HG03457 (cell line): ENCODE measurements at regions not wholly inside any gene's neighbourhood (a gene's known extent, or its start where the extent isn't known, plus 50 kb on each side); places are given as distances from the start of the nearest gene placed in this dataset.
"Not testable (repeated sequence)": the region's sequence is repeated elsewhere in the genome, so short reads cannot be mapped to it uniquely, and the experiment has no call there.

ENCODE experiments used
- ATAC-seq: cut with Tn5 transposase; IDR thresholded peaks from one replicate; pipeline ENCODE4 v1.9.1; 2021; ENCODE audit warnings: moderate number of reproducible peaks; ENCODE audit not compliant: unreplicated experiment

GRCh38 chr5:166127766-166128570 lies 2163.5 kb upstream of the WWC1 start:
- no peak for ATAC-seq

- ATAC-seq = not testable (repeated sequence)
These were observed 2146.3 kb upstream of the WWC1 start for GRCh38 chr5:166145107-166145506.

GRCh38 chr5:166163996-166164610 lies 2127.3 kb upstream of the WWC1 start:
- ATAC-seq = no peak

GRCh38 chr5:166165596-166165995 lies 2125.8 kb upstream of the WWC1 start:
- no peak for ATAC-seq

DNA sequence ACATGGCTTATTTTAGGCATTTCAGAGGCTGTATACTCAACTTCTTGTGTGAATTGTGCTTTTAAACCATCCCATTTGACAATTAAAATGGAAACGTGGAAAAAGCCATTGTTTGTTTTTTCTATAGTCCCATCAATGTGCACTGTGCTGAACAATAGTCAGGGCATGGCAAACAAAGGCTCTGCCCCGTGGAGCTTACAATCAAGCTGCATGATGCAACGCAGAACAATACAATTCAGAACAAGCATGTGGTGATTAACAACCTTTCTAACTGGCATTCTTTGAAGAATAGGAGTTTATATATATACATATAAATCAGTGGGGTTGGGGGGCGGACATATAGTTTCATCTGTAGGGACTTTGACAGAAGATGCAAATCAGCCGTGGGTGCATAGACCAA lies 2125.4 kb upstream of the WWC1 start:
- no peak for ATAC-seq

DNA sequence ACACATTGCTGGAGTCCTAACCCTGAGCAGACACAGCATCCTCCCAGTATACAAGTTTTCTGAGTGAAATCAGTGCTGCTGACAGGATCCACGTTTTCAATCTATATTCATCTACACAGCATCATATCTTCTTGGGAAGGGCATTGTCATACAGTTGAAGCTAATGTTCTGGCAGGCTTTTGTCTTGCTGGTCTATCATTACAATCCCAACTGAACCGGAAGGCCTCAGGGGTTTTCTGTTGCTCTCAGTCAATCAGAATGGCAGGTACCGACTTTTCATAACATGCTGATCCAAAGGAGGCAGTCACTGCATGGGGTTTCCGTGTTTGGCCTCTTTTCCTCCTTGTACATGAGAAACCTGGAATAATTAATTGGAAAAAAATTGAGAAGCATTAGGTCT lies 2118.8 kb upstream of the WWC1 start:
- no peak for ATAC-seq

GRCh38 chr5:166178411-166179080 lies 2112.9 kb upstream of the WWC1 start:
- no peak for ATAC-seq

GRCh38 chr5:166185185-166185584 lies 2106.3 kb upstream of the WWC1 start:
- ATAC-seq = no peak

- ATAC-seq = no peak
These were observed 2102.7 kb upstream of the WWC1 start for GRCh38 chr5:166188501-166189325.

DNA sequence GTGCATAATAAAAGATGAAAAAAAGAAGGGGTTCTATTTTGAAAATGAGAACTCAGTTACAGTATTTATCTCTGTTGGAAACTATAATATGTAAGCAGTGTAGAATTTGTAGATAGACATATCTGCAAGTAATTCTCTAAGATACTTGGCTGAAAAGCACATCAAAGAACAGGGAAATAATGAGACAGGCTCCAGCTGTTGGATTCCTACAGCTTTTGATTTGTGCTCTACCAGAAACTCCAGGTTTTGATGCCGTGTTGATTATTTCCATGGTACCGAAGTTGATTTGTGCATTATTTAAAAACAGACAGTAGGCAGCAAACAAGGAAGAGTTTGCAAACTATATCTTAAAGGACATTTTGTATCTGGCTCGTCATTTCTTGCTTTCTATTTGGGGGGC lies 2098.7 kb upstream of the WWC1 start:
- ATAC-seq = no peak

- no peak for ATAC-seq
These were observed 2095.5 kb upstream of the WWC1 start for GRCh38 chr5:166195981-166196380.

DNA sequence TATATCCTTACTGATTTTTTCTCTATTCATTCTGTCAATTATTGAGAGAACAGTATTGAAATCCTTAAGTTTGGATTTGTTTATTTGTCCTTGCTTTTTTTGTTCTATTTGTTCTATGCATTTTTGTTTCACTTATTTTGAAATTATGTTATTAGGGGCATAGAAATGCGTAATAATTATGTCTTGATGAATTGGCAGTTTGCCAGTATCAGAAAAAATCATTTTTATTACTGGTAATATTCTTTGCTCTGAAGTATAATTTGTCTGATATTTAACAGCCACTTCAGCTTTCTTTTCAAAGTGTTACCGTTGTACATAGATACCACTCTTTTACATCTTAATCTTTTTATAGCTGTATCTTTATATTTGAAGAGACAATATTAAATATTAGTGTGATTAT lies 2090.9 kb upstream of the WWC1 start:
- ATAC-seq = no peak

GRCh38 chr5:166211640-166212039 lies 2079.8 kb upstream of the WWC1 start:
- no peak for ATAC-seq

- ATAC-seq = no peak
These were observed 2055.1 kb upstream of the WWC1 start for GRCh38 chr5:166236327-166236726.

DNA sequence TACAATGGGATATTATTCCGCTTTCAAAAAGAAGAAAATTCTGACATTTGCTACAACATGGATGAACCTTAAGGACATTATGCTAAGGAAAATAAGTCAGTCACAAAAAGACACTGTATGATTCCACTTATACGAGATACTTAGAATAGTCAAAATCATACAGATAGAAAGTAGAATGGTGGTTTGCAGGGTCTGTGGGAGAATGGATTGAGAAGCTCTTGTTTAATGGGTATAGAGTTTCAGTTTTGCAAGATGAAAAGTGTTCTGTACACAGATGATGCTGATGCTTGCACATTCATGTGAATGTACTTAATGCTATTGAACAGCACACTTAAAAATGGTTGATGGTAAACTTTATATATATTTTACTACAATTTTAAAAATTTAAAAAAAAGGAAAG lies 2050.7 kb upstream of the WWC1 start:
- ATAC-seq = no peak

GRCh38 chr5:166245556-166245955 lies 2045.9 kb upstream of the WWC1 start:
- ATAC-seq = no peak

GRCh38 chr5:166251786-166252185 lies 2039.7 kb upstream of the WWC1 start:
- ATAC-seq = no peak

- ATAC-seq = no peak
These were observed 2033.8 kb upstream of the WWC1 start for GRCh38 chr5:166257661-166258060.

GRCh38 chr5:166262395-166262794 lies 2029.0 kb upstream of the WWC1 start:
- ATAC-seq = no peak

- ATAC-seq = no peak
These were observed 2023.5 kb upstream of the WWC1 start for GRCh38 chr5:166267907-166268306.

DNA sequence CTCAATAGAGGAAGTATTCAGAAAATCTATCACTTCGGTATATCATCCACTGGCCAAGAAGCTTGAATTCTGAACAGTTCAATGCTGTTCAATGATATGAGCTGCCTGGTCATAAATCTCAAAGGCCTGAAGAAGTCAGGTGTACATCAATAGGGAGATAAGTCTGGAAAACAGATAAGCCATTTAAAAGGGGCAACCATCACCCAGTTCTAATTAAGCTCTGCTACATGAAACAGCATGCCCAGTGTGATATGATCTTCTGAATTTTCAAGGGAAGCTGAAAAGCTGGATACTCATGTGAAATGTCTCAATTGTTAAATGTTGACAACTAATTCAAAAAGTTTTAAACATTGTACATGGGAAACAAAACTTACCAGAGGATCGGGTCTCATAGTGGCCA lies 2020.7 kb upstream of the WWC1 start:
- no peak for ATAC-seq
